ENCODE measurements at regions not wholly inside any gene's neighbourhood (a gene's known extent, or its start where the extent isn't known, plus 50 kb on each side); places are given as distances from the start of the nearest gene placed in this dataset.
A peak's percentile ranks its signal among the peaks of the same experiment; 100 is the strongest.
"Not testable (repeated sequence)": the region's sequence is repeated elsewhere in the genome, so short reads cannot be mapped to it uniquely, and the experiment has no call there.

GRCh38 chr12:14207905-14208551 is 157.5 kb upstream of the ATF7IP start:
- Histone ChIP-seq H3K27ac (replicated peaks in 1 of 4) (no peak overlapping the region), H3K4me1 (no peaks in the 10 kb centered on the region)

GRCh38 chr12:14211947-14212387 is 153.5 kb upstream of the ATF7IP start:
- Histone ChIP-seq H3K9me3 (no peaks in the 10 kb centered on the region), H3K27me3 (no peaks in the 10 kb centered on the region), H3K36me3 (no peaks in the 10 kb centered on the region), H3K27ac (replicated peaks in 1 of 4) (no peak overlapping the region), H3K4me1 (peaks cover 0 to 5% (median 0%) of the 10 kb centered on the region in 4 donors), H3K4me3 (no peak overlapping the region)
- no peak for TF ChIP-seq POLR2AphosphoS5 (IDR thresholded peaks at IDR 0.05)
- no peak for TF ChIP-seq CTCF (IDR thresholded peaks at IDR 0.05)
- WGBS: 77% methylated on average over 3 of the region's 3 CpGs
- DNase-seq (ENCODE audit: extremely low spot score): no peak
- intact Hi-C loops (cut with DNase I): no loop called here

More at GRCh38 chr12:14207905-14208551, 157.5 kb upstream of the ATF7IP start:
- no peak for DNase-seq (ENCODE audit: extremely low spot score)
- intact Hi-C loops (cut with DNase I): no loop called here
- Histone ChIP-seq H3K36me3 (no peaks in the 10 kb centered on the region), H3K27me3 (no peaks in the 10 kb centered on the region), H3K9me3 (no peaks in the 10 kb centered on the region), H3K4me3 (no peak overlapping the region)
- no peak for TF ChIP-seq POLR2AphosphoS5 (IDR thresholded peaks at IDR 0.05)
- TF ChIP-seq CTCF (IDR thresholded peaks at IDR 0.05): no peak
- TF ChIP-seq EP300 (IDR thresholded peaks at IDR 0.05): no peak
- TF ChIP-seq POLR2A (IDR thresholded peaks at IDR 0.05; ENCODE audit: low read depth): no peak
- 77% methylated on average over 4 of the region's 4 CpGs for WGBS

- Histone ChIP-seq H3K4me1 (peaks cover 0 to 5% (median 0%) of the 10 kb centered on the region in 4 donors), H3K36me3 (no peaks in the 10 kb centered on the region), H3K27ac (replicated peaks in 1 of 4) (no peak overlapping the region), H3K4me3 (no peak overlapping the region), H3K27me3 (no peaks in the 10 kb centered on the region), H3K9me3 (no peaks in the 10 kb centered on the region)
- TF ChIP-seq POLR2AphosphoS5 (IDR thresholded peaks at IDR 0.05): no peak
- TF ChIP-seq POLR2A (IDR thresholded peaks at IDR 0.05; ENCODE audit: low read depth): no peak
- no peak for TF ChIP-seq EP300 (IDR thresholded peaks at IDR 0.05)
- TF ChIP-seq CTCF (IDR thresholded peaks at IDR 0.05): no peak
- 85% methylated on average over 1 of the region's 1 CpG for WGBS
- no peak for DNase-seq (ENCODE audit: extremely low spot score)
- intact Hi-C loops (cut with DNase I): no loop called here
Measured at GRCh38 chr12:14213542-14213941, 151.9 kb upstream of the ATF7IP start.

- H3K36me3 ChIP-seq: no peaks in the 10 kb centered on the region
- no peak overlapping the region for H3K27ac ChIP-seq (replicated peaks in 1 of 4)
- DNase-seq (ENCODE audit: extremely low spot score): no peak
- H3K9me3 ChIP-seq: no peaks in the 10 kb centered on the region
- intact Hi-C loops (cut with DNase I): no loop called here
- 77% methylated on average over 1 of the region's 1 CpG for WGBS
- H3K4me3 ChIP-seq: no peak overlapping the region
- no peaks in the 10 kb centered on the region for H3K27me3 ChIP-seq
- TF ChIP-seq EP300 (IDR thresholded peaks at IDR 0.05): no peak
- peaks cover 0 to 5% (median 0%) of the 10 kb centered on the region in 4 donors for H3K4me1 ChIP-seq
Measured at GRCh38 chr12:14214495-14214894, 151.0 kb upstream of the ATF7IP start.

GRCh38 chr12:14215949-14216348 is 149.5 kb upstream of the ATF7IP start:
- DNase-seq (ENCODE audit: extremely low spot score): not testable (repeated sequence)
- peak overlapping the region in 1 of 4 donors; percentile 0 for H3K4me3 ChIP-seq
- WGBS: 97% methylated on average over 7 of the region's 7 CpGs

More at GRCh38 chr12:14215949-14216348, 149.5 kb upstream of the ATF7IP start:
- H3K36me3 ChIP-seq; intact Hi-C loops (cut with DNase I); H3K4me1 ChIP-seq; H3K27me3 ChIP-seq; H3K27ac ChIP-seq (replicated peaks in 1 of 4); H3K9me3 ChIP-seq: not testable (repeated sequence)

All from esophagus muscularis mucosa (tissue), 4 donors.